ENCODE measurements at regions not wholly inside any gene's neighbourhood (a gene's known extent, or its start where the extent isn't known, plus 50 kb on each side); places are given as distances from the start of the nearest gene placed in this dataset.

DNA sequence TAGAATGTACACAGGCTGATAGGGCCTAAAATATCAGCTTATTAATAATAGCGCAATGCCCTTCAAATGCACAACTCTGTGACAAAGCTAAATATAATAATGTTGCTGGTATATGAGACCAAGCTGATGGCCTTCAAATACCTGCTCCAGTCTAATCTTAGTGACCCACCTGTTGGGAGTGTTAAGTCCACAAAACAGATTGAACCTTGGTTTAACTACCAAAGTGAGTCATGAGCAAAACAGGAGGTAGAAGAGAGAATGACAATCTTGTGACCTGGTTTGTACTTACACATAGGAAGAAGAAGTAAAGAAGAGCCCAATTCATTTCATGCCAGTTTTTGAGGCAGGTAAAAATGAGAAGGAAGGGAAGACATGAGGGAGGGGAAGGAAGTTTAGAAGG is 295.0 kb downstream of the NR4A2 start:
- Histone ChIP-seq H3K9me3 (no peaks in the 10 kb centered on the region), H3K79me2 (ENCODE audit: insufficient read depth) (no peaks in the 10 kb centered on the region), H3K27ac (ENCODE audit: low read depth in 2 of 2, low read length in 1 of 2) (no peak overlapping the region), H3K4me1 (ENCODE audit: control insufficient read depth in 1 of 2, insufficient read depth in 2 of 2, low read depth in 1 of 2, low read length in 1 of 2) (no peaks in the 10 kb centered on the region), H3K36me3 (replicated peaks in 1 of 2; ENCODE audit: control insufficient read depth in 1 of 2, insufficient read depth in 2 of 2, low read length in 1 of 2) (no peaks in the 10 kb centered on the region), H4K20me1 (ENCODE audit: insufficient read depth) (no peaks in the 10 kb centered on the region), H3K4me2 (no peak overlapping the region), H3K4me3 (ENCODE audit: low read depth in 2 of 2, low read length in 1 of 2) (no peak overlapping the region), H3K9ac (no peak overlapping the region), H2AFZ (ENCODE audit: low read depth) (no peak overlapping the region), H3K9me2 (no peaks in the 10 kb centered on the region), H3F3A (replicated peaks; ENCODE audit: insufficient read depth) (no peaks in the 10 kb centered on the region), H3K27me3 (ENCODE audit: insufficient read depth) (no peaks in the 10 kb centered on the region)
- DNase-seq = no peak
- ChIA-PET CTCF (no interaction called here), POLR2A (no interaction called here)
- 33% methylated on average over 1 of the region's 1 CpG for WGBS (ENCODE audit: low lambda C conversion rate)
- no peak for TF ChIP-seq GATA2 (CRISPR knock-in tag; IDR thresholded peaks at IDR 0.05)

- Histone ChIP-seq H3K4me1 (ENCODE audit: control insufficient read depth in 1 of 2, insufficient read depth in 2 of 2, low read depth in 1 of 2, low read length in 1 of 2) (no peaks in the 10 kb centered on the region), H3K27ac (ENCODE audit: low read depth in 2 of 2, low read length in 1 of 2) (no peak overlapping the region), H3F3A (replicated peaks; ENCODE audit: insufficient read depth) (no peaks in the 10 kb centered on the region), H2AFZ (ENCODE audit: low read depth) (no peak overlapping the region), H3K79me2 (ENCODE audit: insufficient read depth) (no peaks in the 10 kb centered on the region), H4K20me1 (ENCODE audit: insufficient read depth) (no peaks in the 10 kb centered on the region), H3K9me3 (no peaks in the 10 kb centered on the region), H3K9ac (no peak overlapping the region), H3K36me3 (replicated peaks in 1 of 2; ENCODE audit: control insufficient read depth in 1 of 2, insufficient read depth in 2 of 2, low read length in 1 of 2) (no peaks in the 10 kb centered on the region), H3K4me2 (no peak overlapping the region), H3K27me3 (ENCODE audit: insufficient read depth) (no peaks in the 10 kb centered on the region), H3K4me3 (ENCODE audit: low read depth in 2 of 2, low read length in 1 of 2) (no peak overlapping the region), H3K9me2 (no peaks in the 10 kb centered on the region)
- CTCF ChIA-PET = no interaction called here
- no peak for TF ChIP-seq TEAD4 (IDR thresholded peaks at IDR 0.05; ENCODE audit: borderline replicate concordance, insufficient read depth)
- no peak for TF ChIP-seq MXI1 (IDR thresholded peaks at IDR 0.05; ENCODE audit: low read depth, low read length)
- TF ChIP-seq, protein P1, sequence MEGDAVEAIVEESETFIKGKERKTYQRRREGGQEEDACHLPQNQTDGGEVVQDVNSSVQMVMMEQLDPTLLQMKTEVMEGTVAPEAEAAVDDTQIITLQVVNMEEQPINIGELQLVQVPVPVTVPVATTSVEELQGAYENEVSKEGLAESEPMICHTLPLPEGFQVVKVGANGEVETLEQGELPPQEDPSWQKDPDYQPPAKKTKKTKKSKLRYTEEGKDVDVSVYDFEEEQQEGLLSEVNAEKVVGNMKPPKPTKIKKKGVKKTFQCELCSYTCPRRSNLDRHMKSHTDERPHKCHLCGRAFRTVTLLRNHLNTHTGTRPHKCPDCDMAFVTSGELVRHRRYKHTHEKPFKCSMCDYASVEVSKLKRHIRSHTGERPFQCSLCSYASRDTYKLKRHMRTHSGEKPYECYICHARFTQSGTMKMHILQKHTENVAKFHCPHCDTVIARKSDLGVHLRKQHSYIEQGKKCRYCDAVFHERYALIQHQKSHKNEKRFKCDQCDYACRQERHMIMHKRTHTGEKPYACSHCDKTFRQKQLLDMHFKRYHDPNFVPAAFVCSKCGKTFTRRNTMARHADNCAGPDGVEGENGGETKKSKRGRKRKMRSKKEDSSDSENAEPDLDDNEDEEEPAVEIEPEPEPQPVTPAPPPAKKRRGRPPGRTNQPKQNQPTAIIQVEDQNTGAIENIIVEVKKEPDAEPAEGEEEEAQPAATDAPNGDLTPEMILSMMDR (IDR thresholded peaks at IDR 0.05) = no peak
- no peak for TF ChIP-seq JUND (IDR thresholded peaks at IDR 0.05)
- TF ChIP-seq SMC3 (IDR thresholded peaks at IDR 0.05; ENCODE audit: low read depth, low read length) = no peak
- TF ChIP-seq PBX3 (IDR thresholded peaks at IDR 0.05) = no peak
- TF ChIP-seq RXRA (IDR thresholded peaks at IDR 0.05; ENCODE audit: borderline replicate concordance, low read depth) = no peak
- TF ChIP-seq USF1 (IDR thresholded peaks at IDR 0.05; ENCODE audit: borderline replicate concordance, low read depth) = no peak
- TF ChIP-seq MAX (IDR thresholded peaks at IDR 0.05; ENCODE audit: low read depth) = no peak
- TF ChIP-seq POLR2AphosphoS5 (IDR thresholded peaks at IDR 0.05; ENCODE audit: low read depth, low read length) = no peak
- no peak for TF ChIP-seq NFIC (IDR thresholded peaks at IDR 0.05; ENCODE audit: borderline replicate concordance)
- no peak for TF ChIP-seq NRF1 (IDR thresholded peaks at IDR 0.05; ENCODE audit: low read depth, low read length)
- no peak for DNase-seq
- WGBS (ENCODE audit: low lambda C conversion rate) = 4% methylated on average over 3 of the region's 3 CpGs
- POLR2A ChIA-PET = no interaction called here
Measured at GRCh38 chr2:156031121-156031520, 301.4 kb downstream of the NR4A2 start.
